GM19395 (cell line): ENCODE measurements at regions not wholly inside any gene's neighbourhood (a gene's known extent, or its start where the extent isn't known, plus 50 kb on each side); places are given as distances from the start of the nearest gene placed in this dataset.
"Not testable (repeated sequence)": the region's sequence is repeated elsewhere in the genome, so short reads cannot be mapped to it uniquely, and the experiment has no call there.

ENCODE experiments used
- ATAC-seq: cut with Tn5 transposase; IDR thresholded peaks from one replicate; pipeline ENCODE4 v1.9.1; 2021; ENCODE audit warnings: mild to moderate bottlenecking, moderate library complexity; ENCODE audit not compliant: unreplicated experiment

DNA sequence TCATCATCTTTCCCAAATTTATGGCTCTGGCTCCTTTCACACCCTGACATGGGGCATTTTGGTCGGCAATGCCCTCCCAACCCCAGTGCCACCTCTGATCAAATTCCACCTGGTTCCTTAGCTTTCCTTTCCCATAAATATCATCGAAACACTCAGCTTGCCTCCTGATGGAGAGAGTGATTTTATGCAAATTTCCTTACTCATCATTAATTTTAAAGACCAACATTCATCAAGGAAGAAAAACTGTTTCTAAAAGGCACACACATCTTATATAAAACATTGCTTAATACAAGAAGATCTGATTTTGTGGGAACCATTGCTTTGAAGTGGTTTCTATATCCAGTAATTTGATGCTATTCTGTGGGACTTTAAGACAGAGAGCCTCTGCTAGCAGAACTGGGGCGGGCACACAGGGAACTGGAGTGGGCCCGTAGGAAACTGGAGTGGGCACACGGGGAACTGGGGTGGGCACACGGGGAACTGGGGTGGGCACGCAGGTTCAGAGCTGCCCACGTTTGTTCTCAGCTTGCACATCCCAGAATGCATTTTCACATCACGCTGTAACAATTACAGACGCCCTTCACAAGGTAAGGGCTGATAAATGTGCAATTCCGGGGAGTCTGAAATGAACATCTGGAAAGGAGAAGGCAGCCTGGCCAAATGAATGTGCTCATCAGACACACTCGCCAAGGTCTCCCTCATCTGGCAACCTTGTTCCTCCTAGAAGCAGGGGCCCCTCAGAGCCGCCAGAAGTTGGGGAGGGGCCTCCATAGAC lies 174.2 kb downstream of the RTP5 start:
- ATAC-seq = no peak

- ATAC-seq = no peak
Observed at GRCh38 chr2:242044313-242044590, 174.7 kb downstream of the RTP5 start.

- ATAC-seq = not testable (repeated sequence)
Observed at GRCh38 chr2:242045596-242046144, 176.1 kb downstream of the RTP5 start.

GRCh38 chr2:242046206-242046826 lies 176.8 kb downstream of the RTP5 start:
- no peak for ATAC-seq

DNA sequence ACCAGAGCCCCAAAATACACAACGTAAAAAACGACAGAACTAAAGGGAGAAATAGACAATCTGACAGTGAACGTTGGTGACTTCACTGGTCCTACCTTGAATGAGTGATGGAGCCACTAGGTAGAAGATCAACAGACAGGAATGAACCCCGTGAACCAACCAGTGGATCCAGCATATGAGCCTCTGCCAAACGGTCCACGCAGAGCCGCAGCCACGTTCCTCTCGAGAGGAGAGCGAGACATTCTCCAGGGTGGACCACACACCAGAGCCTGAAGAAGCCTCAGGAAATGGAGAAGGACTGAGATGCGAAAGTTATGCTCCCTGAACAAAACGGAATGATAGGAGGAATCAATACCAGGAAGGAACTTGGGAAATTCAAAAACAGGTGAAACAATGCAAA lies 178.4 kb downstream of the RTP5 start:
- no peak for ATAC-seq

DNA sequence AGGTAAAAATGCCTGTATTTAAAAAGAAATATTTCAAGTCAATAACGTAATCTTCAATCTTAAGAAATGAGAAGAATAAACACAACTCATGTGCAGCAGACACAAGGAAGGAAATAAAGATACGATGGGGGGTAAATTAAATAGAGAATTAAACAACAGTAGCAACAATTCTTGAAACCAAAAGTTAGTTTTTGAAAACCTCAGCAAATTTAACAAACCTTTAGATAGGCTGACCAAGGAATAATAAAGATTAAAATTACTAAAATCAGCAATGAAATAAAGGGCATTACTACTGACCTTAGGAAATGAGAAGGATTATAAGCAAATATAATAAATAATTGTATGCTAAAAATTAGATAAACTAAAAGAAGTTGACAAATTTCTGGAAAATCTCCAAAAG lies 178.9 kb downstream of the RTP5 start:
- ATAC-seq = no peak

GRCh38 chr2:242049492-242049891 lies 180.0 kb downstream of the RTP5 start:
- not testable (repeated sequence) for ATAC-seq

DNA sequence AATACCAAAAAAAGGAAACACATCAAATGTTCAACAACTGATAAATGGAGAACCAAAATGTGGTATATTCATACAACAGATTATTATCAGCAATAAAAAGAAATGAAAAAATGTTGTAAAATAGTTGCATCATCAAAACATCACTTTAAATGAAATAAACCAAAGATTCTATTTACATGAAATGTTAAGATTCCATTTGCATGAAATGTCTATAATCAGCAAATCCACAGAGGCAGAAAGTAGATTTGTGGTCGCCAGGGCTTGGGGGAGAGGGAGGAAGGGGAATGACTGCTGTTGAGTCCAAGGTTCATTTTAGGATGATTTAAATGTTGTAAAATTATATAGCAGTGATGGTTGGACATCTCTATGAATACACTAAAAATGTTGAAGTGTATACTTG lies 181.9 kb downstream of the RTP5 start:
- ATAC-seq = no peak

DNA sequence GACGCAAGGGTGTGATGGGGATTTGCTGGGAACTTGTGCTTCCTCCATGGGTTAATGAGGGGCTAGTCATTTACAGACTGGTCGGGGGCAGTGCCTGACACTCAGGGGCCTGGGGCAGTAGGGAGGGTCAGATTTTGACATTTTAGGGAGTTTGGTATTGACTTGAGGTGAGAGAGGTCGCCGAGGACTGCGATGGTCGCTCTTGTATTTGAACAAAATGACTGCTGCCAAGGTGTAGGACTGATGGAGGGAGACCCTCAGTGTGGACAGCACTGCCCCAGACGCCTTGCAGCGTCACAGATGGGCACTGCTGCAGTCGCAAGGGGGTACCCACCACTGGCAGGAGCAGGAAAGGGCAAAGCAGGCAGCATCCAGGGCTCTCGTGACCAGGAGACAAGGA lies 182.9 kb downstream of the RTP5 start:
- no peak for ATAC-seq

- no peak for ATAC-seq
Observed at GRCh38 chr2:242053921-242054320, 184.4 kb downstream of the RTP5 start.

- ATAC-seq = no peak
Observed at GRCh38 chr2:242054406-242054805, 184.9 kb downstream of the RTP5 start.

- ATAC-seq = no peak
Observed at GRCh38 chr2:242054881-242055801, 185.6 kb downstream of the RTP5 start.

GRCh38 chr2:242056026-242056425 lies 186.5 kb downstream of the RTP5 start:
- ATAC-seq = no peak

GRCh38 chr2:242056785-242057184 lies 187.3 kb downstream of the RTP5 start:
- ATAC-seq = no peak

- ATAC-seq = no peak
Observed at GRCh38 chr2:242057379-242058040, 188.0 kb downstream of the RTP5 start.

DNA sequence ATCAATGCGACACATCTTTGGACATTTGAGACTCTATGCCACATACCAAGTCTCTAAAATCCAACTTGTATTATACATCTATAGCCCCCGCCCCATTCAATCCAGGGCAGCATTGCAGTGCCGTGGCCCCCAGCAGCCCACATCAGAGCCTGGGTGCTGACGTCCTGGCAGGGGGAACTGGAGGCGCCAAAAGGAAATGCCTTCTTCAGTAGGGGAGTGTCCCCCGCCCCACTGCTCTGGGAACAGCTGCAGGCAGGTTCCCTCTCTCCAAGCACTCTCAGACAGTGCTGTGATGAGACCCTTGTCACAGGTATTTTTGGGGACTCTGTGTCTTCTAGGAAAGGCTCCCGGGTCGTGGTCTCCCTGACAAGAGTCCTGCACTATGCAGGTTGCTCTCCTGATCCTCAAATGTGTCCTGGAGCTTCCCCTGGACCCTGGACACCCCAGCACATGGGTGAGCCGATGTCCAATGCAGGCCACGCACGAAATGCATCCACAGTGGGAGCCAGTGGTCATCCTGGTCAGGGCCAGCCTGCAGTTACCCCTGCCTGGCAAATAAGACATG lies 188.7 kb downstream of the RTP5 start:
- ATAC-seq = no peak

DNA sequence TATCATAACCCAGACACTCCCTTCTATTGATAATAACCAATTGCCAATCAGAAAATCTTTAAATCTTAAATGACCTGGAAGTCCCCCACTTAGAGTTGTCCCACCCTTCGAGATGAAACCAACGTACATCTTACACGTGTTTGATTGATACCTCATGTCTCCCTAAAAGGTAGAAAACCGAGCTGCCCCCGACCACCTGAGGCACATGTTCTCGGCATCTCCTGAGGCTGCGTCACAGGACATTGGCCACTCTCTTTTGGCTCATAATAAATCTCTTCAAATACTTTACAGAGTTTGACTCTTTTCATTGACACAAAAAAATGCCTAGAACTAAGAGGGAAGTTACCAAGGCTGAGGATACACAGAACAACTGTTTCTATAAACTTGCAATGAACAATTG lies 190.0 kb downstream of the RTP5 start:
- no peak for ATAC-seq

GRCh38 chr2:242060212-242060835 lies 190.8 kb downstream of the RTP5 start:
- no peak for ATAC-seq

- not testable (repeated sequence) for ATAC-seq
Observed at GRCh38 chr2:242061930-242062329, 192.4 kb downstream of the RTP5 start.

DNA sequence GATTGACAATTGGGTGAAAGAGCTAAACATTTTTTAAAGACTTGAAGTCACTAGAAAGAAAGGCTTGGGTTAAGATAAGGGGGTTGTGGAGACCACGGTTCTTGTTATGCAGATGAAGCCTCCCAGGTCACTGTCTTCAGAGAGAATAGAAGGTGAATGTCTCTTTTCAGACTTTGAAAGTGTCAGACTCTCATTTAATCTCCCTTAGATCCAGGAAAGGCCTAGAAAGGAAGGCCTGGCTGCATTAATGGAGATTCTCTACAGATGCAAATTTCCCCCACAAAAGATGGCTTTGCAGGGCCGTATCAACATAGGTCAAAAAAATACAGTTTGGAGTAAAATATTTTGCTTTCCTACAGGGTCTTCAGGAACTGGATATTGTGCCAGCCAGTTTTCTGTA lies 193.9 kb downstream of the RTP5 start:
- ATAC-seq = no peak
